ENCODE measurements at regions not wholly inside any gene's neighbourhood (a gene's known extent, or its start where the extent isn't known, plus 50 kb on each side); places are given as distances from the start of the nearest gene placed in this dataset.

DNA sequence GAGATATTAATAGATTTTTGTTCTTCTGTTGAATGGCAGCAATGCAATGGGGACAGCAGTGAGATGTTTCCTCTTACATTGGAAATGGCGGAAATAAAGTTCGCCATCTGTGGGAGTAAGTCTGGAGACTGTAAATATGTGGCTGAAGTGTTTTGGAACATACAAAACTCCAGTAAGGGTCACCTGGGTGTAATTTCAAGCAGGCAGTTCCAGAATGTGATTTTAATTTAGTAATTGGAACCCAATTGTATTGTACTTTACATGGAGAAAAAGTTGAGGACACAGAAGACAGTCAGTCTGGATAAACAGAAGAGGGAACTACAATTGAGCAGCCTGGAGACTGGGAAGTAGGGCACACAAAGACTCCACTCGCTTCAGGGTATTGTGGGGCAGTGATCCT is 108.6 kb downstream of the NTMT2 start:
- TF ChIP-seq POLR2AphosphoS5 (IDR thresholded peaks at IDR 0.05) (no peak), EP300 (IDR thresholded peaks at IDR 0.05) (no peak), CTCF (IDR thresholded peaks at IDR 0.05) (no peak), POLR2A (IDR thresholded peaks at IDR 0.05) (no peak)
- H3K27ac ChIP-seq = no peak overlapping the region
- intact Hi-C loops (cut with DNase I) = no loop called here
- H3K9me3 ChIP-seq = peaks cover 0 to 2% (median 0%) of the 10 kb centered on the region in 4 donors
- no peak for DNase-seq
- 94 to 95% methylated on average over 3 of the region's 3 CpGs for WGBS, 2 donors
- no peaks in the 10 kb centered on the region for H3K36me3 ChIP-seq
- H3K4me3 ChIP-seq = no peak overlapping the region
- H3K4me1 ChIP-seq = no peaks in the 10 kb centered on the region
- H3K27me3 ChIP-seq = no peaks in the 10 kb centered on the region

DNA sequence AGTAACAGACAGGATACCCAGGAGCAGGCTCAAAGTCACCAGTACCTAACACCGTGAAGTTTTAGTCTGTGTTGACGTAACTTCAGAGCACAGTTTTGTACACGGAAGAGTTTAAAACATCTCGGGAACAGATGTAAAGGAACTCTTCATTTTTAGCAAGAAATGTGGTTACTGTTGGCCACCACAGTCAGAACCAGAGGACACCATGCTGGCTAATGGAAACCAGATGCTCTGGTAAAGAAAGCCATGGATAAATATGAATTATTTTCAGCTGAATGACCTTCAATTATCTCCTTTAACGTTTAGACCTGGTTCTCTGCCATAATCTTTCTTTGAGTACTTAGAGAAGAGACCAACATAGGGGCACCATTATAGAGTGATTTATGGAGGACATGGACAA is 115.9 kb downstream of the NTMT2 start:
- intact Hi-C loops (cut with DNase I) = no loop called here
- H3K9me3 ChIP-seq = no peaks in the 10 kb centered on the region
- TF ChIP-seq CTCF (IDR thresholded peaks at IDR 0.05) (no peak), EP300 (IDR thresholded peaks at IDR 0.05) (no peak), POLR2AphosphoS5 (IDR thresholded peaks at IDR 0.05) (no peak), POLR2A (IDR thresholded peaks at IDR 0.05) (no peak)
- WGBS, 2 donors = 69 to 71% methylated on average over 5 of the region's 5 CpGs
- H3K36me3 ChIP-seq = no peaks in the 10 kb centered on the region
- H3K4me1 ChIP-seq = no peaks in the 10 kb centered on the region
- no peak for DNase-seq
- no peaks in the 10 kb centered on the region for H3K27me3 ChIP-seq
- no peak overlapping the region for H3K4me3 ChIP-seq
- no peak overlapping the region for H3K27ac ChIP-seq

DNA sequence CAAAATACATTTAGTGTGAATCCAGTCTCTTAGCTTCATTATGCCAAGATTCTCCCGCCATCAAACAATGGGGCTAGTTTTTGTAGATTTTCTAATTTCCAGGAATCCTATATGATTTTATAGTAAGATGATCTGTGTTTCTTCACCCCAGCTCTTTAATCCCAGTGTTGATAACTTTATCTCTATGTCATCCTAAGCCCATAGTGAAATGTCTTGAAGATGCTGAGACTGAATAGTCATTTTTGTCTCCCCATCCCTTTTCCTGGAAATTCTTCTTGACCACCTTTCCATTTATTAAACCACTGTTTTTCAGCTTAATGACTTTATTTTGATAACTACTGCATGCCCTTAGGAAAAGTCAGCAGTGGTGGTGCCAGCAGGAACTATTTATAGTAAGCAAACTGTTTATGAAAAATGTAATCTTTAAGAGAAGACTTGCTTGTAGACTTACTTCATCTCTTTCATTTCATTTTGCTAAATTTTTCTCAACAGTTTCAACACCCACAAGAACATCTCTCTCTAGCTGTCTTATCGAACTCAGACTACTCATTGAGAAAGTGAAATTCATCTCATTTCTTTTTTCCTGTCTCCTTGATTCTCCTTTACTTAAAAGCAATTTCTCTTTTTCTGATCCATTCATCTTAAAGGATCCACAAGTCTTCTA is 116.6 kb downstream of the NTMT2 start:
- DNase-seq = no peak
- H3K9me3 ChIP-seq = no peaks in the 10 kb centered on the region
- 83 to 88% methylated on average over 2 of the region's 2 CpGs for WGBS, 2 donors
- no peak overlapping the region for H3K27ac ChIP-seq
- no peak for TF ChIP-seq POLR2AphosphoS5 (IDR thresholded peaks at IDR 0.05)
- no peak for TF ChIP-seq CTCF (IDR thresholded peaks at IDR 0.05)
- no peak for TF ChIP-seq EP300 (IDR thresholded peaks at IDR 0.05)
- TF ChIP-seq POLR2A (IDR thresholded peaks at IDR 0.05) = no peak
- intact Hi-C loops (cut with DNase I) = no loop called here
- H3K27me3 ChIP-seq = no peaks in the 10 kb centered on the region
- H3K4me1 ChIP-seq = no peaks in the 10 kb centered on the region
- H3K36me3 ChIP-seq = no peaks in the 10 kb centered on the region
- no peak overlapping the region for H3K4me3 ChIP-seq

DNA sequence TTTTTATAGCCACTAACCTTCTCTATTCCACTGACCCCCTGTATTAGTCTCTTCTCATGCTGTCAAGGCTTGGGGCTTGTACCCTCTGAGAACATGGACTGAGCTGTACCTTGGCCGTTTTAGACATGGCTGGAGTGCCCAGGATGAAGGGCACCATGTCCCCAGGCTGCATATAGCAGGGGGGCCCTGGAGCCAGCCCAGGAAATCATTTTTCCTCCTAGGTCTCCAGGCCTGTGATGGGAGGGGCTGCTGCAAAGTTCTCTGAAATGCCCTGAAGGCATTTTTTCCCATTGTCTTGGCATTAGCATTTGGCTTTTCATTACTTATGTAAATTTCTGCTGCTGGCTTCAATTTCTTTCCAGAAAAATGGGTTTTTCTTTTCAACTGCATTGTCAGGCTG is 119.5 kb downstream of the NTMT2 start:
- DNase-seq = no peak
- no peak for TF ChIP-seq POLR2A (IDR thresholded peaks at IDR 0.05)
- no peak for TF ChIP-seq POLR2AphosphoS5 (IDR thresholded peaks at IDR 0.05)
- TF ChIP-seq EP300 (IDR thresholded peaks at IDR 0.05) = no peak
- TF ChIP-seq CTCF (IDR thresholded peaks at IDR 0.05) = no peak
- Histone ChIP-seq H3K9me3 (no peaks in the 10 kb centered on the region), H3K4me1 (no peaks in the 10 kb centered on the region), H3K4me3 (no peak overlapping the region), H3K27ac (no peak overlapping the region), H3K27me3 (no peaks in the 10 kb centered on the region), H3K36me3 (no peaks in the 10 kb centered on the region)
- intact Hi-C loops (cut with DNase I) = no loop called here
- 68 to 72% methylated on average over 1 of the region's 1 CpG for WGBS, 2 donors

- Histone ChIP-seq H3K4me1 (no peaks in the 10 kb centered on the region), H3K4me3 (no peak overlapping the region), H3K27ac (no peak overlapping the region), H3K9me3 (no peaks in the 10 kb centered on the region), H3K27me3 (no peaks in the 10 kb centered on the region), H3K36me3 (no peaks in the 10 kb centered on the region)
- DNase-seq = no peak
- intact Hi-C loops (cut with DNase I) = no loop called here
- no peak for TF ChIP-seq EP300 (IDR thresholded peaks at IDR 0.05)
- TF ChIP-seq POLR2A (IDR thresholded peaks at IDR 0.05) = no peak
- TF ChIP-seq POLR2AphosphoS5 (IDR thresholded peaks at IDR 0.05) = no peak
- TF ChIP-seq CTCF (IDR thresholded peaks at IDR 0.05) = no peak
Measured at GRCh38 chr1:170267317-170267716, 121.6 kb downstream of the NTMT2 start.
